DOHH2 (cell line): ENCODE measurements at regions not wholly inside any gene's neighbourhood (a gene's known extent, or its start where the extent isn't known, plus 50 kb on each side); places are given as distances from the start of the nearest gene placed in this dataset.

Experiments
- EZH2phosphoT487 ChIP-seq: fragments of 200-600 bp; sonication (generic); IDR thresholded peaks from 2 replicates; pipeline ENCODE4 v1.6.1; 2017; ENCODE audit warnings: borderline replicate concordance, mild to moderate bottlenecking, antibody characterized with exemption, low read length, moderate library complexity, mixed read lengths
- TF ChIP-seq, protein P1 (sequence below): fragments of 200-600 bp; sonication (generic); IDR thresholded peaks from one replicate; pipeline ENCODE4 v1.5.1; 2014; ENCODE audit warnings: antibody characterized with exemption, mild to moderate bottlenecking, low read depth, low read length; ENCODE audit not compliant: poor library complexity, severe bottlenecking

GRCh38 chr11:69950621-69951020, 127.5 kb upstream of the ANO1 start:
- TF ChIP-seq, protein P1, sequence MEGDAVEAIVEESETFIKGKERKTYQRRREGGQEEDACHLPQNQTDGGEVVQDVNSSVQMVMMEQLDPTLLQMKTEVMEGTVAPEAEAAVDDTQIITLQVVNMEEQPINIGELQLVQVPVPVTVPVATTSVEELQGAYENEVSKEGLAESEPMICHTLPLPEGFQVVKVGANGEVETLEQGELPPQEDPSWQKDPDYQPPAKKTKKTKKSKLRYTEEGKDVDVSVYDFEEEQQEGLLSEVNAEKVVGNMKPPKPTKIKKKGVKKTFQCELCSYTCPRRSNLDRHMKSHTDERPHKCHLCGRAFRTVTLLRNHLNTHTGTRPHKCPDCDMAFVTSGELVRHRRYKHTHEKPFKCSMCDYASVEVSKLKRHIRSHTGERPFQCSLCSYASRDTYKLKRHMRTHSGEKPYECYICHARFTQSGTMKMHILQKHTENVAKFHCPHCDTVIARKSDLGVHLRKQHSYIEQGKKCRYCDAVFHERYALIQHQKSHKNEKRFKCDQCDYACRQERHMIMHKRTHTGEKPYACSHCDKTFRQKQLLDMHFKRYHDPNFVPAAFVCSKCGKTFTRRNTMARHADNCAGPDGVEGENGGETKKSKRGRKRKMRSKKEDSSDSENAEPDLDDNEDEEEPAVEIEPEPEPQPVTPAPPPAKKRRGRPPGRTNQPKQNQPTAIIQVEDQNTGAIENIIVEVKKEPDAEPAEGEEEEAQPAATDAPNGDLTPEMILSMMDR, result no peak
- TF ChIP-seq EZH2phosphoT487, result no peak
